Activated T-cell treated with anti-CD3 and anti-CD28 coated beads, Interleukin-2, amount 50 U/mL, for 72 hours (primary cell): ENCODE measurements at regions not wholly inside any gene's neighbourhood (a gene's known extent, or its start where the extent isn't known, plus 50 kb on each side); places are given as distances from the start of the nearest gene placed in this dataset.

Experiments used
- ATAC-seq, 2 donors: fragments of 150-1000 bp; cut with Tn5 transposase; replicated peaks in 1 of 2; 2 replicates each; pipeline ENCODE4 v1.10.0; 2021; ENCODE audit warnings: moderate library complexity in 2 of 2, mild to moderate bottlenecking in 1 of 2
- DNase-seq, 2 donors: peaks; one replicate each; pipeline ENCODE4 v3.0.0; 2021 to 2022; ENCODE audit warnings: mixed read lengths in 1 of 2
- H3K27ac Mint-ChIP-seq: one replicate; pipeline ENCODE4 v1.8.0; 2022; ENCODE audit warnings: mild to moderate bottlenecking, moderate library complexity, mixed read lengths
- H3K27me3 Mint-ChIP-seq: one replicate; pipeline ENCODE4 v1.8.0; 2022; ENCODE audit warnings: low read depth, mixed read lengths
- H3K36me3 Mint-ChIP-seq, 2 donors: one replicate each; pipeline ENCODE4 v1.8.0; 2022; ENCODE audit warnings: mixed read lengths in 2 of 2, mild to moderate bottlenecking in 1 of 2; ENCODE audit not compliant: insufficient read depth in 2 of 2
- H3K4me1 Mint-ChIP-seq: one replicate; pipeline ENCODE4 v1.8.0; 2022; ENCODE audit warnings: low read depth, mixed read lengths
- H3K4me3 Mint-ChIP-seq, 2 donors: one replicate each; pipeline ENCODE4 v1.8.0; 2022; ENCODE audit warnings: mild to moderate bottlenecking in 2 of 2, mixed read lengths in 2 of 2, moderate library complexity in 2 of 2
- H3K9me3 Mint-ChIP-seq, 2 donors: one replicate each; pipeline ENCODE4 v1.8.0; 2022; ENCODE audit warnings: mixed read lengths in 2 of 2

DNA sequence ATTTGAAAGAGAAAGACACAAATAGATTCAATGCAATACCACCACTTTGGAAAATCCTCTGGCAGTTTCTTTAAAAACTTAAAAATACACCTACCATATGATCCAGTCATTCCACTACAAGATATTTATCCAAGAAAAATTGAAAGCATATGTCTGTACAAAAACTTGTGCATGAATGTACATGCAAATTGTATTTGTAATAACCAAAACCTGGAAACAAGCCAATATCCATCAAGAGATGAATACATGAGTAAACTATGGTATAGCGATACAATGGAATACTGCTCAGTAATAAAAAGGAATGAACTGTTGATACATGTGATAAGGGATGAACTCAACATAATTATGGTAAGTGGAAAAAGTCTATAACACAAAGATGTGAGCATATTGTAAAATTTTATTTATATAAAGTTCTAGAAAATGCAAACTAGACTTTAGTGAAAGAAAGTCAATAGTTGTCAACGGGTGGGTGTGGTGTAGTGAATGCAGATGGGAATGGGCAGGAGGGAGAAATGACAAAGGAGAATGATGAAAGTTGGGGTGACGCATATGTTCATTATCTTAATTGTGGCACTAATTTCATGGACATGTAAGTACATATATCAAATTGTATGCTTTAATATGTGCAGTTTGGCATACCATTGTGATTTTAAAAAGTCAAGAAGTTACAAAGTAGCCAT lies 347.5 kb downstream of the SAMD5 start:
- no peak for ATAC-seq
- H3K27ac Mint-ChIP-seq: no peak overlapping the region
- no peaks in the 10 kb centered on the region for H3K36me3 Mint-ChIP-seq
- H3K4me1 Mint-ChIP-seq: no peaks in the 10 kb centered on the region
- no peak overlapping the region for H3K4me3 Mint-ChIP-seq
- H3K9me3 Mint-ChIP-seq: no peaks in the 10 kb centered on the region
- H3K27me3 Mint-ChIP-seq: no peaks in the 10 kb centered on the region
- DNase-seq: no peak

DNA sequence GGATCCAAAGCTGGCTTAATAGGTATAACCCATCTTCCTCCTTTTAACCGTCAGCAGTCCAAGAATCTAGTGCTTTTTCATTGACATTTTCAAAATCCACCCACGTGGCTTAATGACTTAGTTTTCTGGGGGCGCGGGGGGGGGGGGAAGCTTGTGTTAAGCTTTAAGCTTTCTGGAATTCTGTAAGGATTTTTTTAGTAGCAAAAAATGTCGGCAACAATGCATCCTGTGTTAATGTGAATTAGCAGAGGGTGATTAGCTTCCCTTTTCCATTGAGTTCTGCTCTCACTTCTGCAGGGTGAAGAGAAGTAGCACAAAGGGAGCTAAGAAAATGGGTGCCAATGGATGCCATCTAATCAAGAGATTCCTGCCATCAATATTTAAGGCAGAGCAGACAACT lies 348.2 kb downstream of the SAMD5 start:
- Mint-ChIP-seq H3K9me3 (no peaks in the 10 kb centered on the region), H3K27me3 (no peaks in the 10 kb centered on the region), H3K4me3 (no peak overlapping the region), H3K36me3 (no peaks in the 10 kb centered on the region), H3K4me1 (no peaks in the 10 kb centered on the region), H3K27ac (no peak overlapping the region)
- DNase-seq (no peak), ATAC-seq (no peak)

DNA sequence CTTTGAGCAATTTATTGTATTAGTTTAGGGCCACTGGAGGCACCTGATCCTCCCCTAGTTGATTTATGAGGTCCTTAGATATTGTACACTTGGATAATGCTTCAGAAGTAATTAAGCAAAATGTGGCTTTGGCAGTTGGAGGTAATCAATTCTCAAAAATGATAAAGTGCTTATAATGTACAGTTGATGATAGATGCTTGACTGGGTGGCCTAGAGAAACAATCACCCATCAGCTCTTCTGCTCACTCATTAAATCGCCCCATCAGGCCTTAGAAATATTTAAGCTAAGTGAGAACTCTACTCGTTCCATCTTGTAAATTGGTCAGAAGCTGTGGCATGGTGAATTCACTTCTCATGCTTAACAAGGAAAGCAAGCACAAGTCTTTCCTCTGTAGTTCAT lies 349.9 kb downstream of the SAMD5 start:
- Mint-ChIP-seq H3K36me3 (no peaks in the 10 kb centered on the region), H3K27me3 (no peaks in the 10 kb centered on the region), H3K9me3 (no peaks in the 10 kb centered on the region), H3K4me1 (no peaks in the 10 kb centered on the region), H3K27ac (no peak overlapping the region), H3K4me3 (no peak overlapping the region)
- no peak for ATAC-seq
- no peak for DNase-seq

DNA sequence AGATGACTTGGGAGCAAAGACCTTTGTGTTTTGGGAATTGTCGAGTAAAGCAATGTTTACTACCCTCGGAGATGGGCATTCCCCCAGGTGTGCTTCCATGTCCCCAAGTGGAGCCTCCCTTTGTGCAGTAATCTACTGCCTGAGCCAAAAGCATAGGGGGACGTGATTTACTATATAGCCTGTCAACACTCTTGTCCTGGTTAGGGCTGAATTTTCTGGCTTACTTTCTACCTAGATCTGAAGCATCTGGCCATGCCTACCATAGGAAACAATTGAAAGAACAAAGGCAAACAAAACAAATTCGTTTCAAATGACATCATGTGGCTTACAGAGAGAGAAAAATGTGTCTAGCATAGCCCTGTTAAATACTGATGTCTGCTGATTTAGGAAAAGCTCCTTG lies 350.6 kb downstream of the SAMD5 start:
- ATAC-seq (no peak), DNase-seq (no peak)
- H3K36me3 Mint-ChIP-seq: no peaks in the 10 kb centered on the region
- H3K27me3 Mint-ChIP-seq: no peaks in the 10 kb centered on the region
- no peaks in the 10 kb centered on the region for H3K4me1 Mint-ChIP-seq
- no peak overlapping the region for H3K4me3 Mint-ChIP-seq
- no peaks in the 10 kb centered on the region for H3K9me3 Mint-ChIP-seq
- no peak overlapping the region for H3K27ac Mint-ChIP-seq

DNA sequence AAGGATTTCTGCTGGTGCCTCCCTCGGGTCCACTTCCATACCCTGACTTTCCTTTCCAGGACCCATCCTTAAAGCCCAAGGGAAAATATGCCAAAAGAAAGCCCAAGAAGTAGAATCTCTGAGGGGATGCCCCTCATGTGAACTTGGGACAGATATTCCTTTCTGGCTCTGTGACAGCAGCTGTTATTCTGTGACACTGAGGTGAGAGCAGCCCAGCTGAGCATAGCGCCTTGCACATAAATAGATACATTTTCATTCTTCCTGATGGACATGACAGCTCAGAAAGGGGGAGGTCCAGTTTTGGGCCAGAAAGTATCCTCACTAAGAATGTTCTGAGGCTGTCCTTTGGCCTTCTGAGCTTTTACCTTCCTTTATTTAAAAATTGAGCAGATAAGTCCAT lies 353.2 kb downstream of the SAMD5 start:
- H3K4me3 Mint-ChIP-seq: no peak overlapping the region
- H3K9me3 Mint-ChIP-seq: no peaks in the 10 kb centered on the region
- DNase-seq (no peak), ATAC-seq (no peak)
- H3K27ac Mint-ChIP-seq: no peak overlapping the region
- H3K4me1 Mint-ChIP-seq: no peaks in the 10 kb centered on the region
- H3K36me3 Mint-ChIP-seq: no peaks in the 10 kb centered on the region
- no peaks in the 10 kb centered on the region for H3K27me3 Mint-ChIP-seq

DNA sequence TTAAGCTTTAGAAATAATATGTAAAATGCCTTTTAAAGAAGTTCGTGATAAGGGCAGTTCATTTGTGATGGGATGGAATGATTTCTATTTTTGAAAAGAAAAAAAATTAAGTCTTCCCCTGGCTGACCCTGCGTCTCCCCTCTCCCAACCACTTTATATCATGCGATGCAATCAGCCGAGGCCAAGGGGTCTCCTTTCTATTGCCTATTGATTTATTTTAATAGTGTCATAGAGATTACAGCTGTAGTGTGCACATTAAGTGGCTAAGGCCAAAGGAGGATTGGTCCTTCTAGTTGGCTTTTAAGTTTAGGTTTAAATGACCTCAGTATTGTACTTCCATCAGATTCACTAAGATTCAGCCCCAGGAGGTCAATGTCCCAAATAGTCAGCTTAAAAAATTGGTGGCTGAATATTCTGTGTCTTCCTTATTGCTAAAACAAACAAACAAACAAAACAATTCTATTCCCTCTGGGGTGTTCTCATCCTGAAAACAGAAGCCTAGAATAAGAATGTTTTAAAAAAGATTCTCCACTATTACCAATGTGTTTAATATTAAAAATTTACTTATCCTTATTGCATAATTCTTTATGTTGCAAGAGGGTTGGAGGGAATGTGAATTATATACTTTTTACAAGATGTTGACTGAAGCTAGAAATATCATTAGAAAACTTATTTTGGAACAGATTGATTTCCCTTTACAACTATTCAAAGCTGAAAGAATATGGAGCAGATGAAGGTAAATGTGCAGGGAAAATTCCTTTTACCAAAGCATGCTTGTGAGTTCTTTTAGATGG lies 359.1 kb downstream of the SAMD5 start:
- Mint-ChIP-seq H3K27ac (no peak overlapping the region), H3K9me3 (no peaks in the 10 kb centered on the region), H3K4me1 (no peaks in the 10 kb centered on the region), H3K27me3 (no peaks in the 10 kb centered on the region), H3K4me3 (no peak overlapping the region), H3K36me3 (no peaks in the 10 kb centered on the region)
- DNase-seq (no peak), ATAC-seq (no peak)

DNA sequence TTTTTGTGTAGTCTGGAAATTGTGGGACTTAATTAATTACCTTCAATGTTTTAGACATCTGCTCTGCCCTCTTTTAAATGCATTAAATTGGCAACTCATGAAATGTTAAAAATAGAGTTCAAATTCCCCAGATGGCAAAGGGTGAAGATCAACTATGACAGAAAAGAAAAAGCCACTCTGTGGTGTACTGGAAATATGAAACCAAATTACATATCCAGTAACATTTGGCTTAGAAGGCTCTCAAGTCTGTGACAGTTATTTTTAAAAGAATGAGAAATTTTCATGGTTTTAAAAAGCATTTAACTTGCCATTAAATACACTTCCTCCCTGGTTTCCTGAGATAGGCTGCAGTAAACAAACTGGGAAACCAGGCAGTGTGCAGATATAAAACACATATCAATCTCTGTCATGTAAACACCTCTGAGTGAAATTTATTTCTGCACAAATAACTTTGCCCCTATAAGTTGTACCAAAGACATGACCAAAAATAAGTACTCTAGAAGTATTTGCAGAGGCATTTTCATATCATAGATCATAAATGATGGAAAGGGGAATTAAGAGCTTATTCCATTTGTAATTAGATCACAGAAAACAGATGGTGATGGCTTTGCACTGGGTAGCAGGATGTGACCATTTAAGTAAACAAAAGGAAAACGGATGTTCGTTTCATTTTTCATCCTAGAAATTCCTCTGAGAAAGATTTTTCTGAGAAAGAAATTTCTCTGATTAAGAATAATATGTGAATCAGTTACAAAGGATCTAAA lies 360.1 kb downstream of the SAMD5 start:
- DNase-seq (no peak), ATAC-seq (no peak)
- no peak overlapping the region for H3K27ac Mint-ChIP-seq
- no peaks in the 10 kb centered on the region for H3K36me3 Mint-ChIP-seq
- no peaks in the 10 kb centered on the region for H3K27me3 Mint-ChIP-seq
- H3K4me1 Mint-ChIP-seq: no peaks in the 10 kb centered on the region
- no peaks in the 10 kb centered on the region for H3K9me3 Mint-ChIP-seq
- H3K4me3 Mint-ChIP-seq: no peak overlapping the region

DNA sequence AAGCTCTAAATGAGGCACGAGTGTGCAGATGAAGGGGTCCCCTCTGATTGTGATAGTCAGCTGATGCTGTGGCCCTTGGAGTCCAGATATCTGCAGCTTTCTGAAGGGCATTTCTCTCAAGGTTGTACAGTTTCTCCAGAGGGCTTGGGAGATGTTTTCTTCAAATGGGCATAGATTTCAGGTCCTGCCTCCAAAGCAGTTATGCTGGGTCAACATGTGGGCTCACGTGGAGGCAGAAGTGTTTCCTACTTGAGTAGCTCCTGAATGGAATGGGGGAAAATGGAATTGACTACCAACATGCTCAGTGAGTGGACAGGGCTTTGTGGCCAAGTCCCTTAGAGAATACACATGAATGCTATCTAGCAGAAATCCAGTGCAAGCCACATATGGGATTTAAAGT lies 360.7 kb downstream of the SAMD5 start:
- H3K4me1 Mint-ChIP-seq: no peaks in the 10 kb centered on the region
- no peak overlapping the region for H3K4me3 Mint-ChIP-seq
- no peaks in the 10 kb centered on the region for H3K36me3 Mint-ChIP-seq
- no peaks in the 10 kb centered on the region for H3K27me3 Mint-ChIP-seq
- ATAC-seq (no peak), DNase-seq (no peak)
- H3K9me3 Mint-ChIP-seq: no peaks in the 10 kb centered on the region
- H3K27ac Mint-ChIP-seq: no peak overlapping the region

DNA sequence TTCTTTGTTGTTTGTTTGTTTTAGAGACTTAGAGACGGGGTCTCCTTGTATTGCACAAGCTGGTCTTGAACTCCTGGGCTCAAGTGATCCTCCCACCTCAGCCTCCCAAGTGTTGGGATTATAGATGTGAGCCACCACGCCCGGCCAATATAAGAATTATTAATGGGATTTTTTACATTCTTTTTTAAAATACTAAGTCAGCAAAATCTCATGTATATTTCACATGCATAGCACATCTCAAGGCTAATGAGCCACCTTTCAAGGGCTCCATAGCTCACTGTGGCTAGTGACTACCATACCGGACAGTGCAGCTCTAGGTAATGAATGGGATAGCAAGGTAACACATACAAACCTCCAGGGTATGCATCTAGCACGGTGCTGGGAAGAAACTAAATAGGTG lies 361.4 kb downstream of the SAMD5 start:
- H3K36me3 Mint-ChIP-seq: no peaks in the 10 kb centered on the region

DNA sequence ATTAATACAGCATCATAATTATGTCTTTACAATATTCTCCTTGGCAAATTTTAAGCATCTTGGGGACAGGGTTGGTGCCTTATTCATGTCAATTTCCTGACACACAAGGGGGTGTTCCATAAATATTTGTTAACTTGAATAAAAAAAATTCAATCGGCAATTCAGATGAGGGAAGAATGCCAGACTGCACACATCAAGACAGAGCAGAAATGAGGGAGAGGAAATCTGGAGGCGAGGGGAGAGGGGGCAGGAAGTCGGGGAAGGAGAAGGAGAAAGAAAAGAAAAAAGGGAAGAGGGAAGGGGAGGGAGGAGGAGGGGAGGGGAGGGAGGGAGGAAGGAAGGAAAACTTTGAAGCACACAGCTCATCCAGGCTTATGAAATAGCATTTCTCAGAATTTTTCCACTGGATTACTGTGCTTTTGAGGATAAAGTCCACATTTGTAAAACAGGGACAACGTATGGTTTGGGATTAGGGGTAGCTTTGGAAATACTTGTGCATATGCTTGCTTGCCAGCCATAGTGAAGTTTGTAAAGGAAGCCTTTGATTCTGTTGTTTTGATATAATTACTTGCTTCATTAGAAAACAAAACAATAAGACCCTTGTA lies 362.1 kb downstream of the SAMD5 start:
- no peak for DNase-seq
- ATAC-seq: no peak
- Mint-ChIP-seq H3K4me3 (no peak overlapping the region), H3K27ac (no peak overlapping the region), H3K4me1 (no peaks in the 10 kb centered on the region), H3K9me3 (no peaks in the 10 kb centered on the region), H3K36me3 (no peaks in the 10 kb centered on the region), H3K27me3 (no peaks in the 10 kb centered on the region)

More for the DNA sequence above, 361.4 kb downstream of the SAMD5 start:
- no peak for DNase-seq
- H3K4me1 Mint-ChIP-seq: no peaks in the 10 kb centered on the region
- ATAC-seq: no peak
- H3K27ac Mint-ChIP-seq: no peak overlapping the region
- H3K9me3 Mint-ChIP-seq: no peaks in the 10 kb centered on the region
- H3K27me3 Mint-ChIP-seq: no peaks in the 10 kb centered on the region
- no peak overlapping the region for H3K4me3 Mint-ChIP-seq

DNA sequence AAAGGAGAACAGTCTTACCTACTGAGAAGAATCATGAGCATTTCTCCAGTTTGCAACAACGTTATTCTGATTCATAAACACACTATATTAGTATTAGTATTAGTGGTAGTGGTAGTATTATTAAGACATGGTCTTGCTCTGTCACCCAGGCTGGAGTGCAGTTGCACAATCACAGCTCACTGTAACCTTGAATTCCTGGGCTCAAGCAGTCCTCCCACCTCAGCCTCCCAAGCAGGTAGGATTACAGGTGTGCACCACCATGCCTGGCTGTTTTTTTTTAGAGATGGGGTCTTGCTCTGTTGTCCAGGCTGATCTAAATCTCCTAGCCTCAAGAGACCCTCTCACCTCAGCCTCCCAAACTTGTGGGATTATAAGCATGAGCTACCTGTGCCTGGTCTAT lies 363.5 kb downstream of the SAMD5 start:
- Mint-ChIP-seq H3K4me1 (no peaks in the 10 kb centered on the region), H3K9me3 (no peaks in the 10 kb centered on the region), H3K27me3 (no peaks in the 10 kb centered on the region), H3K36me3 (no peaks in the 10 kb centered on the region), H3K27ac (no peak overlapping the region), H3K4me3 (no peak overlapping the region)
- no peak for DNase-seq
- no peak for ATAC-seq

DNA sequence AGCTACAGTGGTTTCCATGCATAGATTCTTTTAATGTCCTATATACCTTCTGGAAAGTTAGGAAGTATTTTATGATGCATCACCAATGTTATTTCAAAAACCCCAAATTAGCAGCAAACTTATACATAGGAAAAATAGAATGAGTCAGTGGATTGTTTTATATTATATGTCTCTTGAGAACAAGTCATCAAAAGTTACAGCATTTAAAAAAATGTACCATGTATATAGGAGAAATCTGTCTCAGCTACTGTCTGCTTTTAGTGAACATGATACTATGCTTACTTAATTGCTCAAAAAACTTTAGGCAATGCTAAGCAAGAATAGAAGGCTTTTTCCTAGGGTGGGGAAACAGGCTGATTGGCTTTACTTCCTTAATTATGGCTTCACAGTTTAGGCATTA lies 365.3 kb downstream of the SAMD5 start:
- H3K4me3 Mint-ChIP-seq: no peak overlapping the region
- DNase-seq: no peak
- no peaks in the 10 kb centered on the region for H3K4me1 Mint-ChIP-seq
- no peaks in the 10 kb centered on the region for H3K36me3 Mint-ChIP-seq
- H3K9me3 Mint-ChIP-seq: no peaks in the 10 kb centered on the region
- ATAC-seq: no peak
- no peak overlapping the region for H3K27ac Mint-ChIP-seq
- no peaks in the 10 kb centered on the region for H3K27me3 Mint-ChIP-seq

DNA sequence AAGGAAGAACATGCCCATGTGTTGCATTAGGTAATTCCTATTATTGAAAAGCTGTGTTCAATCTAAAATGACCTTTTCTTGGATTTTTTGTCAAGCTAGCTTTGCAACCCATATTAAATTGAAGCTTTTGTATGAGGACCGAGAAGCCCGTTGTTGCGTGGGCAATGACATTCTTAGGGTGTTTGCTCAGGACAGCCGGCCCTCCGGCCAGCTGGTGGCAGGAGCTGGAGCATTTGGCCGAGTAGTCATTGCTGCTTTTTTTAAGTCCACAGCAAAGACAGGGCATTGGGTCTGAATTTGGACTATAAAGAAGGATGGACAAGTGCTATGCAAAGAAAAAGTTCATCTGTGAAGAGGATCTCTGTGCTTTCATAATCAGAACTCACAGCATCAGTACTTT lies 365.8 kb downstream of the SAMD5 start:
- H3K4me3 Mint-ChIP-seq: no peak overlapping the region
- DNase-seq (no peak), ATAC-seq (no peak)

More for the DNA sequence above, 365.8 kb downstream of the SAMD5 start:
- no peaks in the 10 kb centered on the region for H3K4me1 Mint-ChIP-seq
- H3K27ac Mint-ChIP-seq: no peak overlapping the region
- H3K9me3 Mint-ChIP-seq: no peaks in the 10 kb centered on the region
- H3K36me3 Mint-ChIP-seq: no peaks in the 10 kb centered on the region
- no peaks in the 10 kb centered on the region for H3K27me3 Mint-ChIP-seq
